Osteoblast (primary cell): ENCODE measurements at regions not wholly inside any gene's neighbourhood (a gene's known extent, or its start where the extent isn't known, plus 50 kb on each side); places are given as distances from the start of the nearest gene placed in this dataset.
A peak's percentile ranks its signal among the peaks of the same experiment; 100 is the strongest.

Experiments
- DNase-seq: peaks from one replicate; pipeline ENCODE4 v3.0.0; 2011; ENCODE audit warnings: low spot score, mixed read lengths; ENCODE audit not compliant: insufficient read length; ENCODE audit errors: missing footprints
- H2AFZ ChIP-seq: 2 replicates; pipeline ENCODE4 v1.6.0; 2011; ENCODE audit warnings: mild to moderate bottlenecking, low read length
- H3K27ac ChIP-seq: 2 replicates; pipeline ENCODE4 v1.5.1; 2011; ENCODE audit warnings: mild to moderate bottlenecking, low read depth, low read length, moderate library complexity
- H3K27me3 ChIP-seq: 2 replicates; pipeline ENCODE4 v1.6.0; 2012; ENCODE audit warnings: mild to moderate bottlenecking, control low read depth, inconsistent platforms, low read length, moderate library complexity; ENCODE audit not compliant: insufficient read depth
- H3K36me3 ChIP-seq: 2 replicates; pipeline ENCODE4 v1.5.1; 2011; ENCODE audit warnings: mild to moderate bottlenecking, low read length, control low read depth, moderate library complexity; ENCODE audit not compliant: insufficient read depth
- H3K4me1 ChIP-seq: 2 replicates; pipeline ENCODE4 v1.5.1; 2011; ENCODE audit warnings: mild to moderate bottlenecking, low read length, control low read depth, moderate library complexity; ENCODE audit not compliant: insufficient read depth
- H3K4me2 ChIP-seq: 2 replicates; pipeline ENCODE4 v1.6.0; 2011; ENCODE audit warnings: mild to moderate bottlenecking, low read length; ENCODE audit not compliant: insufficient read depth
- H3K4me3 ChIP-seq: fragments of 200-600 bp; sonication (generic); 3 replicates; pipeline ENCODE4 v1.5.1; 2012; ENCODE audit warnings: mild to moderate bottlenecking, low read length, inconsistent platforms; ENCODE audit not compliant: insufficient read depth
- H3K79me2 ChIP-seq: 2 replicates; pipeline ENCODE4 v1.6.0; 2012; ENCODE audit warnings: mild to moderate bottlenecking, low read length, control low read depth, inconsistent platforms; ENCODE audit not compliant: insufficient read depth
- H3K9me3 ChIP-seq: 2 replicates; pipeline ENCODE4 v1.5.1; 2011; ENCODE audit warnings: low read depth, low read length, control low read depth
- H4K20me1 ChIP-seq: 2 replicates; pipeline ENCODE4 v1.6.0; 2012; ENCODE audit warnings: mild to moderate bottlenecking, low read length, control low read depth; ENCODE audit not compliant: insufficient read depth
- TF ChIP-seq, protein P1 (sequence below): IDR thresholded peaks from 2 replicates; pipeline ENCODE4 v1.5.1; 2011; ENCODE audit warnings: mild to moderate bottlenecking, low read depth, low read length, moderate library complexity; ENCODE audit errors: extremely low read depth

- Histone ChIP-seq H4K20me1 (no peaks in the 10 kb centered on the region), H3K27me3 (no peaks in the 10 kb centered on the region), H3K9me3 (no peaks in the 10 kb centered on the region), H3K36me3 (no peaks in the 10 kb centered on the region), H3K79me2 (no peaks in the 10 kb centered on the region), H2AFZ (no peak overlapping the region), H3K4me2 (no peak overlapping the region), H3K4me1 (no peaks in the 10 kb centered on the region), H3K4me3 (no peak overlapping the region), H3K27ac (no peak overlapping the region)
- TF ChIP-seq, protein P1, sequence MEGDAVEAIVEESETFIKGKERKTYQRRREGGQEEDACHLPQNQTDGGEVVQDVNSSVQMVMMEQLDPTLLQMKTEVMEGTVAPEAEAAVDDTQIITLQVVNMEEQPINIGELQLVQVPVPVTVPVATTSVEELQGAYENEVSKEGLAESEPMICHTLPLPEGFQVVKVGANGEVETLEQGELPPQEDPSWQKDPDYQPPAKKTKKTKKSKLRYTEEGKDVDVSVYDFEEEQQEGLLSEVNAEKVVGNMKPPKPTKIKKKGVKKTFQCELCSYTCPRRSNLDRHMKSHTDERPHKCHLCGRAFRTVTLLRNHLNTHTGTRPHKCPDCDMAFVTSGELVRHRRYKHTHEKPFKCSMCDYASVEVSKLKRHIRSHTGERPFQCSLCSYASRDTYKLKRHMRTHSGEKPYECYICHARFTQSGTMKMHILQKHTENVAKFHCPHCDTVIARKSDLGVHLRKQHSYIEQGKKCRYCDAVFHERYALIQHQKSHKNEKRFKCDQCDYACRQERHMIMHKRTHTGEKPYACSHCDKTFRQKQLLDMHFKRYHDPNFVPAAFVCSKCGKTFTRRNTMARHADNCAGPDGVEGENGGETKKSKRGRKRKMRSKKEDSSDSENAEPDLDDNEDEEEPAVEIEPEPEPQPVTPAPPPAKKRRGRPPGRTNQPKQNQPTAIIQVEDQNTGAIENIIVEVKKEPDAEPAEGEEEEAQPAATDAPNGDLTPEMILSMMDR = no peak
- peak; percentile 23 for DNase-seq
Measured at GRCh38 chr1:60449876-60450275, 376.3 kb upstream of the C1orf87 start.

DNA sequence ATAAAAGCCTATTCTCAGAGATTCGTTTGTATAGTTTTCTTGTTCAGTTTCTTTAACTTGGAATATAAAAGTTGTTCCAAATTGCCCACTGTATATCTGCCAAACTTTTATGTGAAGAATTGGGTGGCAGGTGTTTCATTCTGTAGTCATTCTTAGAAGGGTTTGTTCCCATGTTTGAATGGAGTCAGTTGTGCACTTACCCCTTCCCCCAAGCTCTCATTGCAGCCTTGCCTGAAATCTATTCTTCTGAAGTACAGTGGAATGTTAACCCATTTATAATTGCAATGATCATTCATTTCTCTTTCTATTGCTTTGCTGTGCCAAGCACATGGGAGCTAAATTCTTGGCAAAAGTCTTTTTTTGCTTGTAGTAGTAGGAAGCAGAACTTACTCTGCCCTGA, 375.3 kb upstream of the C1orf87 start:
- H3K36me3 ChIP-seq = no peaks in the 10 kb centered on the region
- H2AFZ ChIP-seq = no peak overlapping the region
- H3K4me1 ChIP-seq = no peaks in the 10 kb centered on the region
- H4K20me1 ChIP-seq = no peaks in the 10 kb centered on the region
- no peak overlapping the region for H3K4me2 ChIP-seq
- DNase-seq = no peak
- H3K27ac ChIP-seq = no peak overlapping the region
- H3K27me3 ChIP-seq = no peaks in the 10 kb centered on the region
- H3K79me2 ChIP-seq = no peaks in the 10 kb centered on the region
- no peak overlapping the region for H3K4me3 ChIP-seq
- TF ChIP-seq, protein P1 = no peak
- H3K9me3 ChIP-seq = no peaks in the 10 kb centered on the region

GRCh38 chr1:60444680-60445079, 371.1 kb upstream of the C1orf87 start:
- Histone ChIP-seq H3K79me2 (no peaks in the 10 kb centered on the region), H3K4me1 (no peaks in the 10 kb centered on the region), H4K20me1 (no peaks in the 10 kb centered on the region), H3K4me3 (no peak overlapping the region), H2AFZ (no peak overlapping the region), H3K27ac (no peak overlapping the region), H3K27me3 (no peaks in the 10 kb centered on the region), H3K4me2 (no peak overlapping the region), H3K9me3 (no peaks in the 10 kb centered on the region), H3K36me3 (no peaks in the 10 kb centered on the region)
- DNase-seq = no peak
- TF ChIP-seq, protein P1 = no peak

- no peak overlapping the region for H3K4me2 ChIP-seq
- H3K36me3 ChIP-seq = no peaks in the 10 kb centered on the region
- no peak overlapping the region for H3K4me3 ChIP-seq
- H2AFZ ChIP-seq = no peak overlapping the region
- TF ChIP-seq, protein P1 = no peak
- DNase-seq = no peak
- no peaks in the 10 kb centered on the region for H3K79me2 ChIP-seq
- H3K9me3 ChIP-seq = no peaks in the 10 kb centered on the region
- H3K27me3 ChIP-seq = no peaks in the 10 kb centered on the region
- no peaks in the 10 kb centered on the region for H4K20me1 ChIP-seq
- H3K27ac ChIP-seq = no peak overlapping the region
- H3K4me1 ChIP-seq = no peaks in the 10 kb centered on the region
Measured at GRCh38 chr1:60436186-60436585, 362.6 kb upstream of the C1orf87 start.
